ENCODE measurements at regions not wholly inside any gene's neighbourhood (a gene's known extent, or its start where the extent isn't known, plus 50 kb on each side); places are given as distances from the start of the nearest gene placed in this dataset.

GRCh38 chr13:88196106-88196505 is 524.9 kb downstream of the SLITRK5 start:
- Histone ChIP-seq H3K4me3 (no peak overlapping the region), H3K9me3 (no peaks in the 10 kb centered on the region), H3K4me2 (no peak overlapping the region), H3K27ac (no peak overlapping the region), H3K4me1 (no peaks in the 10 kb centered on the region)
- ATAC-seq (no peak), DNase-seq (ENCODE audit: low read depth in 1 of 2, low spot score in 1 of 2) (peak in 1 of 2 experiments; percentile 0), FAIRE-seq (no peak)
- WGBS (ENCODE audit: missing lambda C conversion rate) = 7% methylated on average over 3 of the region's 3 CpGs
- no peak for TF ChIP-seq RNF2 (IDR thresholded peaks at IDR 0.05; ENCODE audit: borderline replicate concordance, low read depth)
- ChIA-PET CTCF (no interaction called here), POLR2A (no interaction called here)

- Histone ChIP-seq H3K27ac (no peak overlapping the region), H3K9me3 (no peaks in the 10 kb centered on the region), H3K4me2 (no peak overlapping the region), H3K4me1 (no peaks in the 10 kb centered on the region), H3K4me3 (no peak overlapping the region)
- CTCF ChIA-PET = no interaction called here
- FAIRE-seq (no peak), DNase-seq (ENCODE audit: low read depth in 1 of 2, low spot score in 1 of 2) (no peak), ATAC-seq (no peak)
- TF ChIP-seq PBX3 (IDR thresholded peaks at IDR 0.05) (no peak), NFE2L2 (conservative IDR thresholded peaks at IDR 0.05; ENCODE audit: low read length) (no peak), CBX8 (IDR thresholded peaks at IDR 0.05) (no peak), ELK1 (IDR thresholded peaks at IDR 0.05; ENCODE audit: low read depth, low read length) (no peak), RFX5 (IDR thresholded peaks at IDR 0.05) (no peak), FOXS1 (CRISPR knock-in tag; IDR thresholded peaks at IDR 0.05) (no peak), HMGXB4 (CRISPR knock-in tag; IDR thresholded peaks at IDR 0.05; ENCODE audit: borderline replicate concordance) (no peak), CHD2 (IDR thresholded peaks at IDR 0.05; ENCODE audit: low read length, partially characterized antibody) (no peak)
- POLR2A ChIA-PET = no interaction called here
- 50% methylated on average over 6 of the region's 6 CpGs for WGBS (ENCODE audit: missing lambda C conversion rate)
Measured at GRCh38 chr13:88217372-88217771, 546.2 kb downstream of the SLITRK5 start.

- ATAC-seq (no peak), DNase-seq (ENCODE audit: low read depth in 1 of 2, low spot score in 1 of 2) (no peak), FAIRE-seq (no peak)
- H3K9me3 ChIP-seq = no peaks in the 10 kb centered on the region
- CTCF ChIA-PET = no interaction called here
- no peak overlapping the region for H3K4me2 ChIP-seq
- 55% methylated on average over 2 of the region's 2 CpGs for WGBS (ENCODE audit: missing lambda C conversion rate)
- no peak overlapping the region for H3K27ac ChIP-seq
- H3K4me3 ChIP-seq = no peak overlapping the region
- no peak for TF ChIP-seq RCOR1 (IDR thresholded peaks at IDR 0.05; ENCODE audit: low read depth, low read length)
- TF ChIP-seq BHLHE40 (IDR thresholded peaks at IDR 0.05; ENCODE audit: low read depth, low read length) = no peak
- no peak for TF ChIP-seq ZNF302 (CRISPR knock-in tag; IDR thresholded peaks at IDR 0.05)
- no peaks in the 10 kb centered on the region for H3K4me1 ChIP-seq
- POLR2A ChIA-PET = no interaction called here
Measured at GRCh38 chr13:88217883-88218282, 546.7 kb downstream of the SLITRK5 start.

GRCh38 chr13:88223958-88224357 is 552.8 kb downstream of the SLITRK5 start:
- H3K4me3 ChIP-seq = no peak overlapping the region
- FAIRE-seq = no peak
- WGBS (ENCODE audit: missing lambda C conversion rate) = 69% methylated on average over 7 of the region's 7 CpGs

More at GRCh38 chr13:88223958-88224357, 552.8 kb downstream of the SLITRK5 start:
- no peaks in the 10 kb centered on the region for H3K4me1 ChIP-seq
- ATAC-seq (no peak), DNase-seq (ENCODE audit: low read depth in 1 of 2, low spot score in 1 of 2) (no peak)
- TF ChIP-seq E2F6 (IDR thresholded peaks at IDR 0.05; ENCODE audit: borderline replicate concordance, low read depth) = no peak
- no peak for TF ChIP-seq REST (IDR thresholded peaks at IDR 0.05)
- no peak for TF ChIP-seq HDAC2 (IDR thresholded peaks at IDR 0.05)
- TF ChIP-seq HEYL (CRISPR knock-in tag; IDR thresholded peaks at IDR 0.05) = no peak
- TF ChIP-seq CBX8 (IDR thresholded peaks at IDR 0.05) = no peak
- H3K27ac ChIP-seq = no peak overlapping the region
- ChIA-PET CTCF (no interaction called here), POLR2A (no interaction called here)
- H3K9me3 ChIP-seq = no peaks in the 10 kb centered on the region
- no peak overlapping the region for H3K4me2 ChIP-seq
